Upper lobe of left lung (tissue), 6 donors: ENCODE measurements at regions not wholly inside any gene's neighbourhood (a gene's known extent, or its start where the extent isn't known, plus 50 kb on each side); places are given as distances from the start of the nearest gene placed in this dataset.

Experiments
- ATAC-seq, 2 donors: fragments of 200-7000 bp; cut with Tn5 transposase; one replicate each; pipeline ENCODE4 v1.9.1; 2022; ENCODE audit warnings: mild to moderate bottlenecking in 2 of 2, moderate library complexity in 2 of 2; ENCODE audit not compliant: low FRiP score in 2 of 2
- DNase-seq, 2 donors: peaks; one replicate each; pipeline ENCODE4 v3.0.0-alpha.2; 2019 to 2020
- H3K27ac ChIP-seq, 4 donors: fragments of 200-600 bp; sonication (generic); one replicate each; pipeline ENCODE4 v1.5.1; 2016 to 2019
- H3K27me3 ChIP-seq, 4 donors: fragments of 200-600 bp; sonication (generic); one replicate each; pipeline ENCODE4 v1.5.1; 2017 to 2019
- H3K36me3 ChIP-seq, 4 donors: fragments of 200-600 bp; sonication (generic); one replicate each; pipeline ENCODE4 v1.5.1; 2016 to 2019
- H3K4me1 ChIP-seq, 4 donors: fragments of 200-600 bp; sonication (generic); one replicate each; pipeline ENCODE4 v1.5.1; 2018 to 2019
- H3K4me3 ChIP-seq, 4 donors: fragments of 200-600 bp; sonication (generic); one replicate each; pipeline ENCODE4 v1.5.1; 2017 to 2019; ENCODE audit warnings: mild to moderate bottlenecking in 2 of 4, moderate library complexity in 1 of 4
- H3K9me3 ChIP-seq, 4 donors: fragments of 200-600 bp; sonication (generic); one replicate each; pipeline ENCODE4 v1.5.1; 2018 to 2019
- EP300 ChIP-seq, 4 donors: sonication (generic); formaldehyde crosslinking; IDR thresholded peaks; one replicate each; pipeline ENCODE4 v1.5.1; 2017; ENCODE audit warnings: antibody characterized with exemption in 4 of 4, control low read depth in 2 of 4
- POLR2A ChIP-seq, 4 donors: fragments of 450-650 bp; IDR thresholded peaks; one replicate each; pipeline ENCODE4 v1.5.1; 2016 to 2017; ENCODE audit warnings: antibody characterized with exemption in 4 of 4, mild to moderate bottlenecking in 2 of 4
- POLR2AphosphoS5 ChIP-seq, 2 donors: sonication (generic); formaldehyde crosslinking; IDR thresholded peaks; one replicate each; pipeline ENCODE4 v1.5.1; 2017; ENCODE audit warnings: antibody characterized with exemption in 2 of 2
- WGBS, 2 donors: methylation state at CpG; one replicate each; pipeline ENCODE4 v1.1.5; 2017 to 2018; 5-methylcytosine and 5-hydroxymethylcytosine counted together
- TF ChIP-seq, protein P1 (sequence below), 6 experiments: fragments of 450-650 bp in 4 of 6; fragments of 200-600 bp in 2 of 6; sonication (generic) in 2 of 6; IDR thresholded peaks; one replicate each; pipeline ENCODE4 v1.5.1; 2016 to 2019; ENCODE audit warnings: antibody characterized with exemption in 6 of 6
- donor health status: DM: no; HTN: no; CAD: no; lungs with moderate emphysema.
- donor health status: DM: no; HTN: yes; CAD: no; lungs with severe emphysema.

- DNase-seq (no peak), ATAC-seq (no peak)
- 89 to 93% methylated on average over 2 of the region's 2 CpGs for WGBS, 2 donors
- H3K4me3 ChIP-seq, result no peak overlapping the region
- no peaks in the 10 kb centered on the region for H3K9me3 ChIP-seq
- no peaks in the 10 kb centered on the region for H3K36me3 ChIP-seq
- H3K27ac ChIP-seq, result no peak overlapping the region
- TF ChIP-seq, protein P1, sequence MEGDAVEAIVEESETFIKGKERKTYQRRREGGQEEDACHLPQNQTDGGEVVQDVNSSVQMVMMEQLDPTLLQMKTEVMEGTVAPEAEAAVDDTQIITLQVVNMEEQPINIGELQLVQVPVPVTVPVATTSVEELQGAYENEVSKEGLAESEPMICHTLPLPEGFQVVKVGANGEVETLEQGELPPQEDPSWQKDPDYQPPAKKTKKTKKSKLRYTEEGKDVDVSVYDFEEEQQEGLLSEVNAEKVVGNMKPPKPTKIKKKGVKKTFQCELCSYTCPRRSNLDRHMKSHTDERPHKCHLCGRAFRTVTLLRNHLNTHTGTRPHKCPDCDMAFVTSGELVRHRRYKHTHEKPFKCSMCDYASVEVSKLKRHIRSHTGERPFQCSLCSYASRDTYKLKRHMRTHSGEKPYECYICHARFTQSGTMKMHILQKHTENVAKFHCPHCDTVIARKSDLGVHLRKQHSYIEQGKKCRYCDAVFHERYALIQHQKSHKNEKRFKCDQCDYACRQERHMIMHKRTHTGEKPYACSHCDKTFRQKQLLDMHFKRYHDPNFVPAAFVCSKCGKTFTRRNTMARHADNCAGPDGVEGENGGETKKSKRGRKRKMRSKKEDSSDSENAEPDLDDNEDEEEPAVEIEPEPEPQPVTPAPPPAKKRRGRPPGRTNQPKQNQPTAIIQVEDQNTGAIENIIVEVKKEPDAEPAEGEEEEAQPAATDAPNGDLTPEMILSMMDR (IDR thresholded peaks at IDR 0.05), result no peak
- TF ChIP-seq EP300 (IDR thresholded peaks at IDR 0.05) (no peak), POLR2AphosphoS5 (IDR thresholded peaks at IDR 0.05) (no peak), POLR2A (IDR thresholded peaks at IDR 0.05) (no peak)
- H3K27me3 ChIP-seq, result no peaks in the 10 kb centered on the region
- peaks cover 0 to 16% (median 4%) of the 10 kb centered on the region in 4 donors for H3K4me1 ChIP-seq
Observed at GRCh38 chr3:25046911-25047771, 380.9 kb upstream of the RARB start.

GRCh38 chr3:25049304-25049703, 378.8 kb upstream of the RARB start:
- no peak for TF ChIP-seq POLR2A (IDR thresholded peaks at IDR 0.05)
- TF ChIP-seq POLR2AphosphoS5 (IDR thresholded peaks at IDR 0.05), result no peak
- TF ChIP-seq, protein P1 (IDR thresholded peaks at IDR 0.05), result no peak
- no peak for TF ChIP-seq EP300 (IDR thresholded peaks at IDR 0.05)
- Histone ChIP-seq H3K9me3 (no peaks in the 10 kb centered on the region), H3K36me3 (no peaks in the 10 kb centered on the region), H3K27me3 (no peaks in the 10 kb centered on the region), H3K4me3 (no peak overlapping the region), H3K4me1 (peaks cover 0 to 15% (median 4%) of the 10 kb centered on the region in 4 donors), H3K27ac (no peak overlapping the region)
- ATAC-seq (no peak), DNase-seq (no peak)
- 89 to 90% methylated on average over 3 of the region's 3 CpGs for WGBS, 2 donors

- Histone ChIP-seq H3K4me1 (no peaks in the 10 kb centered on the region), H3K9me3 (no peaks in the 10 kb centered on the region), H3K36me3 (no peaks in the 10 kb centered on the region), H3K4me3 (no peak overlapping the region), H3K27ac (no peak overlapping the region), H3K27me3 (no peaks in the 10 kb centered on the region)
- WGBS, 2 donors, result 64 to 74% methylated on average over 3 of the region's 3 CpGs
- TF ChIP-seq POLR2A (IDR thresholded peaks at IDR 0.05), result no peak
- no peak for TF ChIP-seq POLR2AphosphoS5 (IDR thresholded peaks at IDR 0.05)
- no peak for TF ChIP-seq EP300 (IDR thresholded peaks at IDR 0.05)
- TF ChIP-seq, protein P1 (IDR thresholded peaks at IDR 0.05), result no peak
- DNase-seq, result no peak
- ATAC-seq, result no peak
Observed at GRCh38 chr3:25053360-25053759, 374.7 kb upstream of the RARB start.

GRCh38 chr3:25056036-25056755, 371.9 kb upstream of the RARB start:
- WGBS, 2 donors, result 50 to 80% methylated on average over 1 of the region's 1 CpG
- ATAC-seq (peak in 1 of 2 donors; percentile 28), DNase-seq (no peak)
- no peak overlapping the region for H3K27ac ChIP-seq
- no peaks in the 10 kb centered on the region for H3K4me1 ChIP-seq
- H3K4me3 ChIP-seq, result no peak overlapping the region
- H3K9me3 ChIP-seq, result no peaks in the 10 kb centered on the region
- H3K36me3 ChIP-seq, result no peaks in the 10 kb centered on the region
- TF ChIP-seq POLR2A (IDR thresholded peaks at IDR 0.05) (no peak), EP300 (IDR thresholded peaks at IDR 0.05) (no peak), POLR2AphosphoS5 (IDR thresholded peaks at IDR 0.05) (no peak)
- TF ChIP-seq, protein P1 (IDR thresholded peaks at IDR 0.05), result no peak
- H3K27me3 ChIP-seq, result no peaks in the 10 kb centered on the region
